IgD-negative memory B cell (primary cell): ENCODE measurements at regions not wholly inside any gene's neighbourhood (a gene's known extent, or its start where the extent isn't known, plus 50 kb on each side); places are given as distances from the start of the nearest gene placed in this dataset.

ENCODE experiments used
- H3K27ac Mint-ChIP-seq, 3 donors: one replicate each; pipeline ENCODE4 v1.8.0; 2020 to 2022; ENCODE audit warnings: mild to moderate bottlenecking in 3 of 3, mixed read lengths in 3 of 3, moderate library complexity in 1 of 3
- H3K27me3 Mint-ChIP-seq: one replicate; pipeline ENCODE4 v1.8.0; 2021; ENCODE audit warnings: mixed read lengths
- H3K36me3 Mint-ChIP-seq: one replicate; pipeline ENCODE4 v1.8.0; 2020; ENCODE audit warnings: mild to moderate bottlenecking, mixed read lengths
- H3K4me1 Mint-ChIP-seq, 3 donors: one replicate each; pipeline ENCODE4 v1.8.0; 2020 to 2022; ENCODE audit warnings: mixed read lengths in 3 of 3, mild to moderate bottlenecking in 1 of 3
- H3K4me3 Mint-ChIP-seq, 4 donors: one replicate each; pipeline ENCODE4 v1.8.0; 2020 to 2022; ENCODE audit warnings: mild to moderate bottlenecking in 4 of 4, mixed read lengths in 4 of 4, moderate library complexity in 3 of 4
- H3K9me3 Mint-ChIP-seq, 3 donors: one replicate each; pipeline ENCODE4 v1.8.0; 2020 to 2021; ENCODE audit warnings: mixed read lengths in 3 of 3, mild to moderate bottlenecking in 1 of 3

GRCh38 chr5:171569065-171569712, 149.7 kb downstream of the FGF18 start:
- Mint-ChIP-seq H3K9me3 (peaks cover 12 to 25% (median 23%) of the 10 kb centered on the region in 3 donors), H3K36me3 (peaks cover 2% of the 10 kb centered on the region), H3K27ac (no peak overlapping the region), H3K4me3 (no peak overlapping the region), H3K4me1 (no peaks in the 10 kb centered on the region), H3K27me3 (peaks cover 11% of the 10 kb centered on the region)

DNA sequence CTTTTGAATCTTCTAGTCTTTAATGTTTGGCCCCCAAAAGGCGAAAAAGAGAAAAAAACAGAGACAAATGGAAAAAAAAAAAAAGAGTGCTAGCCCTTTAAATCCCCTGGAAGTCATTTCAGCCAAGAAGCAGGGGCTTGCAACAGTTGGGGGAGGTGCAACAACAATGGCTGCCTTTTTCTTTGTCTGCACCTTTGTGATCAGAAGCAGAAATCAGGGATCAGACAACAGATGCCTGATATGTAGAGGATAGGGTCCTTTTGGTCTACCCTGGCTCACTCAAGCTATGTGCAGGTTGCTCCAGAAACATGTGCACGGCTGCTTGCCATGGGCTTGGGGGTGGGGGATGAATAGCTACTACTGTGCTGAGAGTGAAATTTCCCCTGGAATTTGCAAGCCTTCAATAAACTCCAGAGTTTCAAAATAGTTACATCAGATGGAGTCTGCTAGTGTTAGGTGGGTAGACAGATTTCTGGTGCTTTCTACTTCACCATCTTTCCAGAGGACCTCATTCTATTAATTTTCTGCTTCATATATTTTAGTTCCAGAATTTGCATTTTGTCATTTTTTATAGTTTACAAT, 150.9 kb downstream of the FGF18 start:
- peaks cover 13% of the 10 kb centered on the region for H3K27me3 Mint-ChIP-seq
- no peaks in the 10 kb centered on the region for H3K4me1 Mint-ChIP-seq
- peaks cover 12 to 25% (median 23%) of the 10 kb centered on the region in 3 donors for H3K9me3 Mint-ChIP-seq
- H3K27ac Mint-ChIP-seq: no peak overlapping the region
- H3K4me3 Mint-ChIP-seq: no peak overlapping the region
- peaks cover 2% of the 10 kb centered on the region for H3K36me3 Mint-ChIP-seq

DNA sequence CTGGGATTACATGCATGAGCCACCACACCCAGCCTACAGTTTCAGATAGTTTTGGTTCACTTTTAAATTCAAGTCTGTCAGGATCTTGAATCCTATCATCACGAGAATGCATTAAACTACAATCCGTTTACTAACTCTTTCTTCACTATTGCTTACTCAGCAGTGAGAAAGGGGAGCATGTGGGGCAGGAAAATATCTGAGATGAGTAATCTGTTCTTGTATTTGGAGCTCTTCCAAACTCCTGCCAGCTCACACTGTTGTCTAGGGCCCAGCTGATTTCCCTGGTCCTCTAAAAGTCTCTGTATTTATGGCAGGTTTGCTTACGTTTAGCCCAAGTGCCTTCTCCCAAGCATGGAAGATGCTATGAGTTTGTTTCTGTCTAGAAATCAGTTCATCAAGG, 152.2 kb downstream of the FGF18 start:
- no peak overlapping the region for H3K4me3 Mint-ChIP-seq
- H3K9me3 Mint-ChIP-seq: peaks cover 12 to 24% (median 21%) of the 10 kb centered on the region in 3 donors
- no peak overlapping the region for H3K27ac Mint-ChIP-seq
- no peaks in the 10 kb centered on the region for H3K4me1 Mint-ChIP-seq
- peaks cover 2% of the 10 kb centered on the region for H3K36me3 Mint-ChIP-seq
- H3K27me3 Mint-ChIP-seq: peaks cover 13% of the 10 kb centered on the region

- H3K9me3 Mint-ChIP-seq: peaks cover 10 to 16% (median 14%) of the 10 kb centered on the region in 3 donors
- H3K27ac Mint-ChIP-seq: no peak overlapping the region
- H3K4me3 Mint-ChIP-seq: no peak overlapping the region
- no peaks in the 10 kb centered on the region for H3K4me1 Mint-ChIP-seq
- H3K27me3 Mint-ChIP-seq: peaks cover 13% of the 10 kb centered on the region
- peaks cover 2% of the 10 kb centered on the region for H3K36me3 Mint-ChIP-seq
Measured at GRCh38 chr5:171573021-171573420, 153.6 kb downstream of the FGF18 start.

DNA sequence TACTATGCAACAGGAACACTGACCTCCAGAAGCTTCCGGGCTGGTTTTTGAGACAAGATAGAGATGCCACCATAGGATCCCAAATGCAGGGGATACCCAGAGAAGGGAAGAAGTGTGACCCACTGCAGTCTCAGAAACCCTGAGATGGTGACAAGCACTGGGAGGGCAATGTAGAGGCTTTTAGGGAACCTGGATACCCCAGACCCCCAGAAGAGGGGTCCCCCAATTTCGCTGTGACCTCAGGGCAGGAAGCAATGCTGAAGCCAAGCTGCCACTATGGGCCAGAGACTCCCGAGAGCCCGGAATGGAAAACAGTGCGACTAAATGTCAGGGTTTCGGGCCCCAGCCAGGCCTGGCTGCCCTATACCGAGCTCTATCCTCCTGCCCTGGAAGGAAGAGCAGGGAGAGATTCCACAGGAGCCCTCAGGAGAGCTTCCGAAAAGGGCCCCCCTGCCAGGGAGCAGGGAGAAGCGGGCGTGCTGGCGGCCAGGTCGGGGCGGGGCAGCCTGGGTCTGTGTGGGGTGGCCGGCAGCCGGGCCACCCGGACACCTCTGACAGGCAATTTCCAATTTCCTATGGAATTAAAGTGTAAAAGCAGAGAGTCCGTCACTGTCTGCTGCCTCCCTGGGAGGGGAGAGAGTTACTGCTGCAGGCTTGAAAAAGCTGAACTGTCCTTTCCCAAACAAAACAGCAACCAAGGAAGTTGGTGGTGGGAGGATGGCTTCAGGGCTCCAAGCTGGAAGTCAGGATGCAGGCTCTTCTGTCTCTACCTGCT, 154.2 kb downstream of the FGF18 start:
- H3K4me1 Mint-ChIP-seq: no peaks in the 10 kb centered on the region
- no peak overlapping the region for H3K27ac Mint-ChIP-seq
- H3K36me3 Mint-ChIP-seq: peaks cover 2% of the 10 kb centered on the region
- peaks cover 8 to 14% (median 8%) of the 10 kb centered on the region in 3 donors for H3K9me3 Mint-ChIP-seq
- peaks cover 12% of the 10 kb centered on the region for H3K27me3 Mint-ChIP-seq
- no peak overlapping the region for H3K4me3 Mint-ChIP-seq

- Mint-ChIP-seq H3K36me3 (no peaks in the 10 kb centered on the region), H3K27ac (no peak overlapping the region), H3K4me3 (no peak overlapping the region), H3K9me3 (peaks cover 3 to 7% (median 5%) of the 10 kb centered on the region in 3 donors), H3K27me3 (peaks cover 9% of the 10 kb centered on the region), H3K4me1 (no peaks in the 10 kb centered on the region)
Measured at GRCh38 chr5:171574376-171574775, 154.9 kb downstream of the FGF18 start.

GRCh38 chr5:171575386-171575785, 155.9 kb downstream of the FGF18 start:
- Mint-ChIP-seq H3K4me3 (no peak overlapping the region), H3K36me3 (no peaks in the 10 kb centered on the region), H3K27me3 (peaks cover 9% of the 10 kb centered on the region), H3K9me3 (peaks cover 0 to 5% (median 3%) of the 10 kb centered on the region in 3 donors), H3K27ac (no peak overlapping the region), H3K4me1 (no peaks in the 10 kb centered on the region)

- H3K9me3 Mint-ChIP-seq: peaks cover 0 to 5% (median 3%) of the 10 kb centered on the region in 3 donors
- no peaks in the 10 kb centered on the region for H3K4me1 Mint-ChIP-seq
- no peak overlapping the region for H3K27ac Mint-ChIP-seq
- H3K27me3 Mint-ChIP-seq: peaks cover 9% of the 10 kb centered on the region
- H3K36me3 Mint-ChIP-seq: no peaks in the 10 kb centered on the region
- H3K4me3 Mint-ChIP-seq: no peak overlapping the region
Measured at GRCh38 chr5:171575808-171576207, 156.4 kb downstream of the FGF18 start.

- Mint-ChIP-seq H3K4me1 (no peaks in the 10 kb centered on the region), H3K36me3 (no peaks in the 10 kb centered on the region), H3K27ac (no peak overlapping the region)
Measured at GRCh38 chr5:171577042-171577758, 157.8 kb downstream of the FGF18 start.

GRCh38 chr5:171578049-171578828, 158.8 kb downstream of the FGF18 start:
- H3K27ac Mint-ChIP-seq: no peak overlapping the region
- H3K9me3 Mint-ChIP-seq: peaks cover 0 to 5% (median 0%) of the 10 kb centered on the region in 3 donors
- no peak overlapping the region for H3K4me3 Mint-ChIP-seq
- no peaks in the 10 kb centered on the region for H3K36me3 Mint-ChIP-seq
- no peaks in the 10 kb centered on the region for H3K4me1 Mint-ChIP-seq
- H3K27me3 Mint-ChIP-seq: peaks cover 4% of the 10 kb centered on the region

More at GRCh38 chr5:171577042-171577758, 157.8 kb downstream of the FGF18 start:
- Mint-ChIP-seq H3K27me3 (peaks cover 5% of the 10 kb centered on the region), H3K4me3 (no peak overlapping the region), H3K9me3 (peaks cover 0 to 5% (median 3%) of the 10 kb centered on the region in 3 donors)

- Mint-ChIP-seq H3K27ac (no peak overlapping the region), H3K27me3 (peaks cover 4% of the 10 kb centered on the region), H3K36me3 (no peaks in the 10 kb centered on the region), H3K9me3 (peaks cover 0 to 5% (median 0%) of the 10 kb centered on the region in 3 donors), H3K4me3 (no peak overlapping the region), H3K4me1 (no peaks in the 10 kb centered on the region)
Measured at GRCh38 chr5:171578829-171579491, 159.5 kb downstream of the FGF18 start.

DNA sequence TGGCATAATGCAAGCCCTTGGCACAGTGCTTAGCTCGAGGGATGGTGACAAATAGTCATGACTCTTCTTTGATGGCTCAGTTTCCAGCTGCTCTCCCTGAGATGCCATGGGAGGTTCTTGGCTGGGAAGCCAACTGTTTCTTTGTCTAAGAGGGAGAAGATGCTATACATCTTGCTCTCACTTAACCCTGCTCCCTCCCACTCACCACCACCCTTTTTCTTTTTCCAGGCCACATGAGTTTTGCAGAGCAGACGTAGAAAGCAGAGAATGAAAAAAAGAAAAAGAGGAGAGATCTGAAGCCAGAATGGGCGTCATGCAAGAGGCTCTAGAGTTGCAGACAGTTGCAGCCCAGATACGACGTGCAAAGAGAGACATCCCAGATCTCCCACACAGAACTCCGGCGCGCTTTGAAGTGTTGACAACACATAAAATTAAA, 160.5 kb downstream of the FGF18 start:
- H3K9me3 Mint-ChIP-seq: peaks cover 0 to 5% (median 0%) of the 10 kb centered on the region in 3 donors
- H3K27me3 Mint-ChIP-seq: peaks cover 2% of the 10 kb centered on the region
- no peaks in the 10 kb centered on the region for H3K4me1 Mint-ChIP-seq
- peaks cover 2% of the 10 kb centered on the region for H3K36me3 Mint-ChIP-seq
- H3K4me3 Mint-ChIP-seq: peak overlapping the region in 1 of 4 donors; percentile 56
- no peak overlapping the region for H3K27ac Mint-ChIP-seq

GRCh38 chr5:171580502-171581265, 161.2 kb downstream of the FGF18 start:
- Mint-ChIP-seq H3K9me3 (peaks cover 0 to 5% (median 0%) of the 10 kb centered on the region in 3 donors), H3K27me3 (peaks cover 2% of the 10 kb centered on the region), H3K4me3 (no peak overlapping the region), H3K27ac (no peak overlapping the region), H3K4me1 (no peaks in the 10 kb centered on the region), H3K36me3 (peaks cover 2% of the 10 kb centered on the region)
